Type B pancreatic cell (in vitro differentiated cells): ENCODE measurements at regions not wholly inside any gene's neighbourhood (a gene's known extent, or its start where the extent isn't known, plus 50 kb on each side); places are given as distances from the start of the nearest gene placed in this dataset.

Source experiments
- DNase-seq: peaks from one replicate; pipeline ENCODE4 v3.0.0; 2021; ENCODE audit warnings: mixed read lengths; ENCODE audit not compliant: unreplicated experiment; ENCODE audit errors: extremely low spot score
- H3K27ac Mint-ChIP-seq: 2 replicates; pipeline ENCODE4 v1.8.0; 2021; ENCODE audit warnings: mild to moderate bottlenecking, mixed read lengths
- H3K27me3 Mint-ChIP-seq: 2 replicates; pipeline ENCODE4 v1.8.0; 2021; ENCODE audit warnings: mixed read lengths
- H3K36me3 Mint-ChIP-seq: 2 replicates; pipeline ENCODE4 v1.8.0; 2021; ENCODE audit warnings: mixed read lengths
- H3K4me1 Mint-ChIP-seq: one replicate; pipeline ENCODE4 v1.8.0; 2021; ENCODE audit warnings: mixed read lengths; ENCODE audit not compliant: unreplicated experiment
- H3K4me3 Mint-ChIP-seq: 2 replicates; pipeline ENCODE4 v1.8.0; 2021; ENCODE audit warnings: mild to moderate bottlenecking, mixed read lengths
- H3K9me3 Mint-ChIP-seq: 2 replicates; pipeline ENCODE4 v1.8.0; 2021; ENCODE audit warnings: mixed read lengths
- CTCF ChIP-seq: fragments of 200-600 bp; sonication (generic); conservative IDR thresholded peaks from 2 replicates; pipeline ENCODE4 v1.5.0; 2021; ENCODE audit warnings: antibody characterized with exemption, mild to moderate bottlenecking

- H3K4me1 Mint-ChIP-seq, result peaks cover 12% of the 10 kb centered on the region
- no peaks in the 10 kb centered on the region for H3K36me3 Mint-ChIP-seq
- no peak for DNase-seq
- H3K27me3 Mint-ChIP-seq, result peaks cover 9% of the 10 kb centered on the region
- H3K27ac Mint-ChIP-seq, result no peak overlapping the region
- no peak for TF ChIP-seq CTCF
- no peak overlapping the region for H3K4me3 Mint-ChIP-seq
- H3K9me3 Mint-ChIP-seq, result no peaks in the 10 kb centered on the region
Measured at GRCh38 chr3:186487819-186488218, 56.4 kb downstream of the CRYGS start.

GRCh38 chr3:186487037-186487436 lies 57.1 kb downstream of the CRYGS start:
- H3K27me3 Mint-ChIP-seq, result peaks cover 4% of the 10 kb centered on the region
- H3K27ac Mint-ChIP-seq, result no peak overlapping the region
- H3K4me1 Mint-ChIP-seq, result peaks cover 5% of the 10 kb centered on the region
- no peak overlapping the region for H3K4me3 Mint-ChIP-seq
- no peaks in the 10 kb centered on the region for H3K9me3 Mint-ChIP-seq
- TF ChIP-seq CTCF, result no peak
- no peak for DNase-seq
- H3K36me3 Mint-ChIP-seq, result no peaks in the 10 kb centered on the region

- no peak for DNase-seq
- H3K36me3 Mint-ChIP-seq, result no peaks in the 10 kb centered on the region
- H3K27me3 Mint-ChIP-seq, result no peaks in the 10 kb centered on the region
- no peak overlapping the region for H3K27ac Mint-ChIP-seq
- H3K4me3 Mint-ChIP-seq, result no peak overlapping the region
- no peaks in the 10 kb centered on the region for H3K9me3 Mint-ChIP-seq
- H3K4me1 Mint-ChIP-seq, result peaks cover 5% of the 10 kb centered on the region
- TF ChIP-seq CTCF, result no peak
Measured at GRCh38 chr3:186483611-186484340, 60.4 kb downstream of the CRYGS start.

- no peaks in the 10 kb centered on the region for H3K4me1 Mint-ChIP-seq
- no peak for TF ChIP-seq CTCF
- H3K4me3 Mint-ChIP-seq, result no peak overlapping the region
Measured at GRCh38 chr3:186481526-186481925, 62.7 kb downstream of the CRYGS start.

GRCh38 chr3:186477876-186478275 lies 66.3 kb downstream of the CRYGS start:
- no peak for TF ChIP-seq CTCF
- no peak for DNase-seq
- Mint-ChIP-seq H3K27me3 (peaks cover 3% of the 10 kb centered on the region), H3K27ac (no peak overlapping the region), H3K4me1 (no peaks in the 10 kb centered on the region), H3K9me3 (no peaks in the 10 kb centered on the region), H3K36me3 (no peaks in the 10 kb centered on the region), H3K4me3 (no peak overlapping the region)

More at GRCh38 chr3:186481526-186481925, 62.7 kb downstream of the CRYGS start:
- Mint-ChIP-seq H3K9me3 (no peaks in the 10 kb centered on the region), H3K36me3 (no peaks in the 10 kb centered on the region), H3K27me3 (peaks cover 3% of the 10 kb centered on the region), H3K27ac (no peak overlapping the region)
- DNase-seq, result no peak
